ENCODE measurements at regions not wholly inside any gene's neighbourhood (a gene's known extent, or its start where the extent isn't known, plus 50 kb on each side); places are given as distances from the start of the nearest gene placed in this dataset.

DNA sequence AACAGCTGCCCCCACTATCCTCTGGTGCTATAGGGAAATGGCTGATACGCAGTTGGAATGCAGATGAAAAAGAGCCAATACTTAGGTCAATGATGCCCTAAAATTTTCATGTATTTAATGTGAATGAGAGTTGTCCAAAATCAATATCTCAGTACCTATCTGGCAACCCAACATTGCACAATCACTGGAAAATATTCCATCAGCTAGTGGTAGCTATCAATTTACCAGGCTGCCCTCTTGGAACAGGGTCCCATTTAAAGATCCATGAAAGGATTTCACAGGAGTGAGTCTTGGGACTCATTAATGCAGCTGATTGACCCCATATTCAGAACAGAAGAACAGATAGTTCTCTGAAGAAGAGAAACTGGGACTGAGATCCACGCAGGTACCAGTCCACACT, 638.9 kb downstream of the SMARCA1 start:
- TF ChIP-seq, protein P1, sequence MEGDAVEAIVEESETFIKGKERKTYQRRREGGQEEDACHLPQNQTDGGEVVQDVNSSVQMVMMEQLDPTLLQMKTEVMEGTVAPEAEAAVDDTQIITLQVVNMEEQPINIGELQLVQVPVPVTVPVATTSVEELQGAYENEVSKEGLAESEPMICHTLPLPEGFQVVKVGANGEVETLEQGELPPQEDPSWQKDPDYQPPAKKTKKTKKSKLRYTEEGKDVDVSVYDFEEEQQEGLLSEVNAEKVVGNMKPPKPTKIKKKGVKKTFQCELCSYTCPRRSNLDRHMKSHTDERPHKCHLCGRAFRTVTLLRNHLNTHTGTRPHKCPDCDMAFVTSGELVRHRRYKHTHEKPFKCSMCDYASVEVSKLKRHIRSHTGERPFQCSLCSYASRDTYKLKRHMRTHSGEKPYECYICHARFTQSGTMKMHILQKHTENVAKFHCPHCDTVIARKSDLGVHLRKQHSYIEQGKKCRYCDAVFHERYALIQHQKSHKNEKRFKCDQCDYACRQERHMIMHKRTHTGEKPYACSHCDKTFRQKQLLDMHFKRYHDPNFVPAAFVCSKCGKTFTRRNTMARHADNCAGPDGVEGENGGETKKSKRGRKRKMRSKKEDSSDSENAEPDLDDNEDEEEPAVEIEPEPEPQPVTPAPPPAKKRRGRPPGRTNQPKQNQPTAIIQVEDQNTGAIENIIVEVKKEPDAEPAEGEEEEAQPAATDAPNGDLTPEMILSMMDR (IDR thresholded peaks at IDR 0.05): no peak
- TF ChIP-seq POLR2AphosphoS5 (IDR thresholded peaks at IDR 0.05): no peak

Data from stomach (tissue), 4 donors.